Bronchial epithelial cell (primary cell): ENCODE measurements at regions not wholly inside any gene's neighbourhood (a gene's known extent, or its start where the extent isn't known, plus 50 kb on each side); places are given as distances from the start of the nearest gene placed in this dataset.

Experiments
- DNase-seq: peaks from one replicate; pipeline ENCODE4 v3.0.0-alpha.2; 2010; ENCODE audit warnings: low read depth
- FAIRE-seq: peaks from 2 replicates; lab custom pipeline; 2011; peaks lifted over from hg19 to GRCh38; lab: Jason Lieb, UNC
- H3K27me3 ChIP-seq: 2 replicates; pipeline ENCODE4 v1.5.1; 2011; ENCODE audit warnings: low read length; ENCODE audit not compliant: control insufficient read depth, insufficient read depth
- H3K36me3 ChIP-seq: 2 replicates; pipeline ENCODE4 v1.5.1; 2011; ENCODE audit warnings: low read length; ENCODE audit not compliant: control insufficient read depth, insufficient read depth
- H3K4me3 ChIP-seq: 2 replicates; pipeline ENCODE4 v1.5.1; 2011; ENCODE audit warnings: mild to moderate bottlenecking, low read depth, low read length, control low read depth
- TF ChIP-seq, protein P1 (sequence below): IDR thresholded peaks from 2 replicates; pipeline ENCODE4 v1.5.1; 2011; ENCODE audit warnings: mild to moderate bottlenecking, moderate library complexity, low read length, control low read depth, inconsistent platforms; ENCODE audit not compliant: insufficient read depth, severe bottlenecking

DNA sequence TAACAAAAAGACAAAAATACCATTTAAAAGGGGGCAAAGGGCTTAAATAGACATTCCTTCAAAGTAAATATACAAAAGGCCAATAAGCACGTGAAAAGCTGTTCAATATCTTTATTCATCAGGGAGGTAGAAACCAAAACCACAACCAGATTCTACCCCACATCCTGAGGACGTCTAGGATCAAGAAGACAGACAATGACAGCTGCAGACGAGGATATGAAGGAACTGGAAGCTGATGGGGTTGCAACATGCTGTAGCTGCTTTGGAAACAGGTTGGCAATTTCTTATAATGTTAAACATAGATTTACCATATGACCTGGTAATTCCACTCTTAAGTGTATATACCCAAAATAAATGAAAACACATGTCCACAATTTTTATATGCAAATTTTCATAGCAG is 85.1 kb upstream of the C14orf180 start:
- TF ChIP-seq, protein P1, sequence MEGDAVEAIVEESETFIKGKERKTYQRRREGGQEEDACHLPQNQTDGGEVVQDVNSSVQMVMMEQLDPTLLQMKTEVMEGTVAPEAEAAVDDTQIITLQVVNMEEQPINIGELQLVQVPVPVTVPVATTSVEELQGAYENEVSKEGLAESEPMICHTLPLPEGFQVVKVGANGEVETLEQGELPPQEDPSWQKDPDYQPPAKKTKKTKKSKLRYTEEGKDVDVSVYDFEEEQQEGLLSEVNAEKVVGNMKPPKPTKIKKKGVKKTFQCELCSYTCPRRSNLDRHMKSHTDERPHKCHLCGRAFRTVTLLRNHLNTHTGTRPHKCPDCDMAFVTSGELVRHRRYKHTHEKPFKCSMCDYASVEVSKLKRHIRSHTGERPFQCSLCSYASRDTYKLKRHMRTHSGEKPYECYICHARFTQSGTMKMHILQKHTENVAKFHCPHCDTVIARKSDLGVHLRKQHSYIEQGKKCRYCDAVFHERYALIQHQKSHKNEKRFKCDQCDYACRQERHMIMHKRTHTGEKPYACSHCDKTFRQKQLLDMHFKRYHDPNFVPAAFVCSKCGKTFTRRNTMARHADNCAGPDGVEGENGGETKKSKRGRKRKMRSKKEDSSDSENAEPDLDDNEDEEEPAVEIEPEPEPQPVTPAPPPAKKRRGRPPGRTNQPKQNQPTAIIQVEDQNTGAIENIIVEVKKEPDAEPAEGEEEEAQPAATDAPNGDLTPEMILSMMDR = no peak
- no peak for DNase-seq
- no peaks in the 10 kb centered on the region for H3K27me3 ChIP-seq
- H3K36me3 ChIP-seq = no peaks in the 10 kb centered on the region
- H3K4me3 ChIP-seq = no peak overlapping the region
- FAIRE-seq = no peak

DNA sequence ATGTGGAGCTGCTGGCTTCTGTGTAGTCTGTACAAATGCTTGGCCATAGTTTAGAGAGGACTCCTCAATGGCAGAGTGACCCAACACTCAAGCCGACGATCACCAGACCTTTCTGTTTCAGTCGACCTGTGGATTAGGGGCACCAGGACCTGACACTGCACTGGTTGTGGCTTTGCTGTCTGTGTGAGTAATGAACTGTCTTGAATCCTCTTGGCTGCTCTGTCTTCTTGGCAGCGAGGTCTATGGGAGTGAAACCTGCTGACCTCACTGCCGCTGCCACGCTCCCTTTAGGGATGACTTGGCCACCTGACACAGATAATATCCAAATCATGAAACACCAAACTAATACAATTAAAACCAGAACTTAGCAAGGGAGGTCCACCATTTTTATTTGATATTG is 83.5 kb upstream of the C14orf180 start:
- Histone ChIP-seq H3K4me3 (no peak overlapping the region), H3K27me3 (no peaks in the 10 kb centered on the region), H3K36me3 (no peaks in the 10 kb centered on the region)
- FAIRE-seq (no peak), DNase-seq (no peak)
- TF ChIP-seq, protein P1 = no peak

DNA sequence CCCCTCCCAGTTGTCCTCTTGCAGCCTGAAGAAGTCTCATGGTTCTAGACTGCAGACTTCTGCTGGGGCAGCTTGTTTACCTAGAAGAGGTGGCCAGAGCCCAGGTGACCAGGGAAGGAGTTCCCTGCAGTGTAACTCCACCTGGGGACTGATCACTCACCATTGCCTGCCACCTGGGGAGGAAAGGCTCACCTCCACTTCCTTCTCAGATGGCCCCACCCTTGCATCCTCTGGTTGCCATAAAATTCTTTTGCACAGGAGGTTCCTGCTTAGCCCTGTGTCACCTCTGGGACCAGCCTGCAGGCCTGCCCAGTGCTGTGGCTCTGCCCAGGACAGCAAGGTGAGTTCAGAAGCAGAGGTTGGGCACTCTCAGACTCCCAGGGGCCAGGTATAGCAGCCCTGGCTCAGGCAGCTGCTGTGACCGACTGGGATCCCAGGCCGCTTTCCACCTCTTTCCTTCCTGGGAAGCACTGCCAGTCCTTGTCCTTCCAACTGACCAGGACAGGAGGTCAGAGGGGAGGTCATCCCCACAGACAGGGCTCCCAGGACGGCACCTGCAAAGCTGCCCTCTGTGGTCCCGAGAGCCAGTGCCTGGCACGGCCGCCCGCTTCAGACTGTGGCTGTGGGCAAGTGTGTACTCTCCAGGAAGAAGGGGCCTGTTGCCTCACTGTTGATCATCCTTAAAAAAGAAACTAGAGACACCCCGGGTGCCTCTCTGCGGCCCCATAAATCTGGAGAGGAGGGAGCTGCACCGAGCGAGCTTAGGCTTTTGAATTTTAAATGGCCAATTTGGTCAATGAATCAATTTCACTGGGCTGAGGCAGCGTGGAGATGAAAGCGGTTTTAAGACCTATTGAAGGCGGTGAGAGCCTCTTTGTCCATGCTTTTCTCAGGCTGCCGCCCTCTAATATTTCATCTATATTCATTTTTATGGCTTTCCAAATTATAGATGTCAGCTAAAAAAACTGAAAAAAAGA is 79.5 kb upstream of the C14orf180 start:
- DNase-seq (no peak), FAIRE-seq (no peak)
- no peak overlapping the region for H3K4me3 ChIP-seq
- TF ChIP-seq, protein P1 = no peak
- no peaks in the 10 kb centered on the region for H3K27me3 ChIP-seq
- no peaks in the 10 kb centered on the region for H3K36me3 ChIP-seq

DNA sequence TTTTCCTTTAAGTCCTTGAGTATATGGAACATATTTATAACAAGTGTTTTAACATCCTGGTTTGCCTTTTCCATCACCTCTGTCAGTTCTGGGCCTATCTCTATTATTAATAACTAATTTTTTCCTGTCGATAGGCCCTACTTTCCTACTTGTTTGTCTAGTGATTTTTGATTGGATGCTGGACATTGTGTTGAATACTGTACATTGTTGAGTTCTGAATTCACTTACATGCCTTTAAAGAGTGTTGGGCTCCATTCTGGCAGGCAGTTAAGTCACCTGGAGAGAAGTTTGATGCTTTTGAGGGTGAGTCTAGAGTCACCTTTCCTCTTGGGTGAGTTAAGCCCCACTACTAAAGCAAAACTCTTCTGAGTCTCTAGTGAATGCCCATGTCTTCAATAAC is 77.5 kb upstream of the C14orf180 start:
- H3K36me3 ChIP-seq = no peaks in the 10 kb centered on the region
- DNase-seq (no peak), FAIRE-seq (no peak)
- TF ChIP-seq, protein P1 = no peak
- H3K27me3 ChIP-seq = no peaks in the 10 kb centered on the region
- H3K4me3 ChIP-seq = no peak overlapping the region

DNA sequence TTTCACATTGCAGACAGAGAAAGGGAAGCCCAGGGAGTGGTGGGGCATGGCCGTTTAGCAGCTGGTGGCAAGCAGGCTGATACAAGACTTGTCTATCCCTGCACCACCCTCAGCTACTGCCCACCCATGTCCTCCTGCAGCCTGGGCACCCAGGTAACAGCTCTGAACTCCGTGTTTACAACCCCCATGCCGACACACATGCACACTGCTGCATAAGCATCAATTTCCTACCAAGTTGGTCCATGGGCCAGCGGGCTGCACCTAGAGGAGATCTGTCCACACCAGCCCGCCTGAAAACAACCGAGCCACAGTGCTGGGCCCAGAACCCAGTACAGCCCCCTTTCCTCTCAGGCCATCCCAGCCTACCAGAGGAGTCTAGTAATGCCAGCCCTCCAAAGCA is 75.9 kb upstream of the C14orf180 start:
- no peaks in the 10 kb centered on the region for H3K36me3 ChIP-seq
- no peak overlapping the region for H3K4me3 ChIP-seq
- no peak for FAIRE-seq
- TF ChIP-seq, protein P1 = no peak
- DNase-seq = no peak
- H3K27me3 ChIP-seq = no peaks in the 10 kb centered on the region
